K562 (cell line): ENCODE measurements at regions not wholly inside any gene's neighbourhood (a gene's known extent, or its start where the extent isn't known, plus 50 kb on each side); places are given as distances from the start of the nearest gene placed in this dataset.

Experiments used
- JUND ChIP-seq, 2 experiments: IDR thresholded peaks; 2 replicates in 1 of 2; 3 replicates in 1 of 2; pipeline ENCODE4 v1.6.1; 2011; ENCODE audit warnings: borderline replicate concordance in 2 of 2, low read depth in 2 of 2, low read length in 2 of 2, improper control_type of control experiment in 1 of 2, missing biosample characterization in 1 of 2, missing genetic modification characterization in 1 of 2, missing genetic modification reagents in 1 of 2
- TARDBP ChIP-seq: fragments of 450-650 bp; IDR thresholded peaks from 2 replicates; pipeline ENCODE4 v1.6.1; 2016
- TF ChIP-seq, protein P1 (sequence below): fragments of 250-450 bp; sonication (Bioruptor Pico); IDR thresholded peaks from 2 replicates; pipeline ENCODE4 v1.5.0; 2022; ENCODE audit warnings: mild to moderate bottlenecking
- TF ChIP-seq, protein P2 (sequence below), 3 experiments: IDR thresholded peaks in 2 of 3; conservative IDR thresholded peaks in 1 of 3; 2 replicates each; pipeline ENCODE4 v1.5.1; 2011 to 2012; ENCODE audit warnings: low read length in 3 of 3, mild to moderate bottlenecking in 3 of 3, control low read depth in 2 of 3, improper control_type of control experiment in 1 of 3, inconsistent platforms in 1 of 3, low read depth in 1 of 3, mixed read lengths in 1 of 3, moderate library complexity in 1 of 3; ENCODE audit not compliant: insufficient read depth in 2 of 3

DNA sequence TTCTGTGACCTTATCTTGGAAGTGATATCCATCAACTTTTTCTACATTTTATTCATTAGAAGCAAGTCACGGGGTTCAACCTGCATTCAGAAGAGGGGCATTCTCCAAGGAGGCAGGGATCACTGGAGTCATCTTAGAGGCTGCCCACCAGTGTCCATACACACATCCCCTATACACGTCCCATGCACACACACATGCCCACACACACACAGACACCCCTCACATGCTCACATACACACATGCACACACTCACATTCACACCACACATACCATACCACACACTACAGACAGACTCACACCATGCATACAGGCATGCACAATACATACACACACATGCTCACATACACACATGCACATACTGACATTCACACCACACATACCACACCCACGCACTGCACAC is 884.7 kb downstream of the TBC1D22A start:
- TF ChIP-seq, protein P1, sequence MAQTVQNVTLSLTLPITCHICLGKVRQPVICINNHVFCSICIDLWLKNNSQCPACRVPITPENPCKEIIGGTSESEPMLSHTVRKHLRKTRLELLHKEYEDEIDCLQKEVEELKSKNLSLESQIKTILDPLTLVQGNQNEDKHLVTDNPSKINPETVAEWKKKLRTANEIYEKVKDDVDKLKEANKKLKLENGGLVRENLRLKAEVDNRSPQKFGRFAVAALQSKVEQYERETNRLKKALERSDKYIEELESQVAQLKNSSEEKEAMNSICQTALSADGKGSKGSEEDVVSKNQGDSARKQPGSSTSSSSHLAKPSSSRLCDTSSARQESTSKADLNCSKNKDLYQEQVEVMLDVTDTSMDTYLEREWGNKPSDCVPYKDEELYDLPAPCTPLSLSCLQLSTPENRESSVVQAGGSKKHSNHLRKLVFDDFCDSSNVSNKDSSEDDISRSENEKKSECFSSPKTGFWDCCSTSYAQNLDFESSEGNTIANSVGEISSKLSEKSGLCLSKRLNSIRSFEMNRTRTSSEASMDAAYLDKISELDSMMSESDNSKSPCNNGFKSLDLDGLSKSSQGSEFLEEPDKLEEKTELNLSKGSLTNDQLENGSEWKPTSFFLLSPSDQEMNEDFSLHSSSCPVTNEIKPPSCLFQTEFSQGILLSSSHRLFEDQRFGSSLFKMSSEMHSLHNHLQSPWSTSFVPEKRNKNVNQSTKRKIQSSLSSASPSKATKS, result no peak
- TF ChIP-seq TARDBP, result no peak
- TF ChIP-seq, protein P2, sequence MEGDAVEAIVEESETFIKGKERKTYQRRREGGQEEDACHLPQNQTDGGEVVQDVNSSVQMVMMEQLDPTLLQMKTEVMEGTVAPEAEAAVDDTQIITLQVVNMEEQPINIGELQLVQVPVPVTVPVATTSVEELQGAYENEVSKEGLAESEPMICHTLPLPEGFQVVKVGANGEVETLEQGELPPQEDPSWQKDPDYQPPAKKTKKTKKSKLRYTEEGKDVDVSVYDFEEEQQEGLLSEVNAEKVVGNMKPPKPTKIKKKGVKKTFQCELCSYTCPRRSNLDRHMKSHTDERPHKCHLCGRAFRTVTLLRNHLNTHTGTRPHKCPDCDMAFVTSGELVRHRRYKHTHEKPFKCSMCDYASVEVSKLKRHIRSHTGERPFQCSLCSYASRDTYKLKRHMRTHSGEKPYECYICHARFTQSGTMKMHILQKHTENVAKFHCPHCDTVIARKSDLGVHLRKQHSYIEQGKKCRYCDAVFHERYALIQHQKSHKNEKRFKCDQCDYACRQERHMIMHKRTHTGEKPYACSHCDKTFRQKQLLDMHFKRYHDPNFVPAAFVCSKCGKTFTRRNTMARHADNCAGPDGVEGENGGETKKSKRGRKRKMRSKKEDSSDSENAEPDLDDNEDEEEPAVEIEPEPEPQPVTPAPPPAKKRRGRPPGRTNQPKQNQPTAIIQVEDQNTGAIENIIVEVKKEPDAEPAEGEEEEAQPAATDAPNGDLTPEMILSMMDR (IDR thresholded peaks at IDR 0.05 in 2 of 3, conservative IDR thresholded peaks at IDR 0.05 in 1 of 3; ENCODE audit: insufficient read depth in 2 of 3, low read depth in 1 of 3, low read length in 3 of 3), result no peak
- no peak for TF ChIP-seq JUND (IDR thresholded peaks at IDR 0.05; ENCODE audit: borderline replicate concordance, low read depth, low read length)
- no peak for TF ChIP-seq JUND (tag; IDR thresholded peaks at IDR 0.05; ENCODE audit: borderline replicate concordance, low read depth, low read length)
